Fibroblast of the aortic adventitia (primary cell): ENCODE measurements at regions not wholly inside any gene's neighbourhood (a gene's known extent, or its start where the extent isn't known, plus 50 kb on each side); places are given as distances from the start of the nearest gene placed in this dataset.
"Not testable (repeated sequence)": the region's sequence is repeated elsewhere in the genome, so short reads cannot be mapped to it uniquely, and the experiment has no call there.

ENCODE experiments used
- DNase-seq: peaks from one replicate; pipeline ENCODE4 v3.0.0-alpha.2; 2010; ENCODE audit warnings: low read depth
- H3K4me3 ChIP-seq: 2 replicates; pipeline ENCODE4 v1.5.1; 2011; ENCODE audit warnings: low read depth, mild to moderate bottlenecking, control low read depth, low read length, moderate library complexity
- CTCF ChIP-seq: IDR thresholded peaks from 2 replicates; pipeline ENCODE4 v1.5.1; 2011; ENCODE audit warnings: mild to moderate bottlenecking, low read length, control low read depth, inconsistent platforms; ENCODE audit not compliant: insufficient read depth

- no peak for TF ChIP-seq CTCF
- no peak for DNase-seq
- no peak overlapping the region for H3K4me3 ChIP-seq
Observed at GRCh38 chr16:29146266-29146665, 161.4 kb downstream of the LAT start.

- H3K4me3 ChIP-seq, DNase-seq: not testable (repeated sequence)
Observed at GRCh38 chr16:29145486-29146225, 160.8 kb downstream of the LAT start.

- not testable (repeated sequence) for H3K4me3 ChIP-seq, DNase-seq
Observed at GRCh38 chr16:29145086-29145485, 160.2 kb downstream of the LAT start.

GRCh38 chr16:29144669-29145062 lies 159.8 kb downstream of the LAT start:
- DNase-seq, H3K4me3 ChIP-seq: not testable (repeated sequence)

GRCh38 chr16:29143739-29144668 lies 159.2 kb downstream of the LAT start:
- not testable (repeated sequence) for H3K4me3 ChIP-seq, DNase-seq

GRCh38 chr16:29142506-29142905 lies 157.7 kb downstream of the LAT start:
- not testable (repeated sequence) for H3K4me3 ChIP-seq, DNase-seq

GRCh38 chr16:29141586-29142324 lies 156.9 kb downstream of the LAT start:
- no peak overlapping the region for H3K4me3 ChIP-seq
- TF ChIP-seq CTCF: no peak
- DNase-seq: no peak

GRCh38 chr16:29141121-29141520 lies 156.3 kb downstream of the LAT start:
- DNase-seq, H3K4me3 ChIP-seq: not testable (repeated sequence)

GRCh38 chr16:29139901-29140855 lies 155.3 kb downstream of the LAT start:
- not testable (repeated sequence) for DNase-seq

GRCh38 chr16:29139261-29139802 lies 154.5 kb downstream of the LAT start:
- peak overlapping the region; percentile 22 for H3K4me3 ChIP-seq
- DNase-seq: no peak

More at GRCh38 chr16:29139901-29140855, 155.3 kb downstream of the LAT start:
- not testable (repeated sequence) for H3K4me3 ChIP-seq

GRCh38 chr16:29138698-29139097 lies 153.8 kb downstream of the LAT start:
- not testable (repeated sequence) for DNase-seq, H3K4me3 ChIP-seq

More at GRCh38 chr16:29139261-29139802, 154.5 kb downstream of the LAT start:
- no peak for TF ChIP-seq CTCF

- H3K4me3 ChIP-seq, DNase-seq: not testable (repeated sequence)
Observed at GRCh38 chr16:29137894-29138662, 153.2 kb downstream of the LAT start.

GRCh38 chr16:29137461-29137860 lies 152.6 kb downstream of the LAT start:
- H3K4me3 ChIP-seq, DNase-seq: not testable (repeated sequence)
